ENCODE measurements at regions not wholly inside any gene's neighbourhood (a gene's known extent, or its start where the extent isn't known, plus 50 kb on each side); places are given as distances from the start of the nearest gene placed in this dataset.
"Not testable (repeated sequence)": the region's sequence is repeated elsewhere in the genome, so short reads cannot be mapped to it uniquely, and the experiment has no call there.

- no peak for DNase-seq
Measured at GRCh38 chr10:8128511-8128910, 74.0 kb downstream of the GATA3 start.

GRCh38 chr10:8129438-8129837, 75.0 kb downstream of the GATA3 start:
- DNase-seq, result no peak

- peak; percentile 60 for DNase-seq
Measured at GRCh38 chr10:8130973-8131911, 76.8 kb downstream of the GATA3 start.

DNA sequence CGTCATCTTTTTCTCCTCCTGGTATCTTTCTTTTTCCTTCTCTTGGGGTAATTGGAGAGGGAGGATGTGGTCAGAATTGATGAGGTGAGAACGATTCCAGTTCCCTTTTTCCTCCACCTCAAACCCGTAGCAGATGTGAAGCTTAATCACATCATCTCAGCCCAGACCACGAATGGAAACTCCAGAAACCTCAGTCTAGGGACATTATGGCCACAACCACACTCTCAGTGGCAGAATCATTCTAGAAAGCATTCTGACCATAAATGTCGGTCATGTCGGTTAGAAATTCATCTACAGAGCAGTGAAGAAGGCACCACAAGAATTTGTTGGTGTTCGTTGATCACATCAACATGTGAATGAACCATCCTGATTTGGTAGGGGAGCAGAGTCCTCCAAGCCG, 78.7 kb downstream of the GATA3 start:
- DNase-seq, result peak; percentile 72

GRCh38 chr10:8136736-8137135, 82.2 kb downstream of the GATA3 start:
- DNase-seq, result no peak

- peak; percentile 65 for DNase-seq
Measured at GRCh38 chr10:8137272-8137681, 82.8 kb downstream of the GATA3 start.

- DNase-seq, result peak; percentile 32
Measured at GRCh38 chr10:8137726-8138125, 83.2 kb downstream of the GATA3 start.

DNA sequence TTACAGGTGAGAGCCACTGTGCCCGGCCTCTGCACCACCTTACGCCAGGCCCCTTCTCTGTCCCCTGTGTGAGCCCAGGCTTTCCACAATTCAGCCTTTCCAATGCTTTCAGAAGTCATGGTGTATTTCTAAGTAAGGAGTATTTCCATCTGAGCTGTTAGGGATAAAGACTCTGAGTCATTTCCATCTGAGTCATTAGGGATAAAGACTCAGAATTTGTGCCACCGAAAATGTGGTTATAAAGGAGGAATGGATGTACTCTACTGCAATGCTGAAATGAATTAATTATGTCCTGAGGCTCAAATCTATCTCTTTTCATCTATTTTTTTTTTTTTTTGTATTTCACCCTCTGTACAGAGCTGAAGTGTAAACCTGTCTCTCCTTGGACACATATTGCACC, 84.0 kb downstream of the GATA3 start:
- DNase-seq, result no peak

GRCh38 chr10:8144496-8144895, 90.0 kb downstream of the GATA3 start:
- no peak for DNase-seq

- no peak for DNase-seq
Measured at GRCh38 chr10:8146650-8147049, 92.2 kb downstream of the GATA3 start.

DNA sequence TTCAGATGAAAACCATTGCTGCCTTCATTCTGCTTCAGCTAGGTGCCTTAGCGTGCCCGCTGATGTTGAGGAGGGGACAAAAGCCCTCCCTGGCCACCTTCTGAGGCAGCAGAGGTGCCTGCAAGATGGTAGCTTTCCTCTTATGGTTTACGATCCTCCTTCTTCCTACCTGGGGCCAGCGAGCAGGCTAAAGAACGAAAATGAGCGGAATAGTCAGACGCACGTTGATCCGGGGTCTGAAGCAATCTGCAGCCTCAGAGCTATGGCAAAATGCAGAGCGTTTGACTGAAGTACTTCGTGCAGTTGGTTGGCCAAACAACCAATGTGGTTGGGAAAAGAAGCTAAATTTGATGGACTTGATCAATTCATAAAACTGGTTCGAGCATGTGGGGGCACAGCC, 95.5 kb downstream of the GATA3 start:
- no peak for DNase-seq

DNA sequence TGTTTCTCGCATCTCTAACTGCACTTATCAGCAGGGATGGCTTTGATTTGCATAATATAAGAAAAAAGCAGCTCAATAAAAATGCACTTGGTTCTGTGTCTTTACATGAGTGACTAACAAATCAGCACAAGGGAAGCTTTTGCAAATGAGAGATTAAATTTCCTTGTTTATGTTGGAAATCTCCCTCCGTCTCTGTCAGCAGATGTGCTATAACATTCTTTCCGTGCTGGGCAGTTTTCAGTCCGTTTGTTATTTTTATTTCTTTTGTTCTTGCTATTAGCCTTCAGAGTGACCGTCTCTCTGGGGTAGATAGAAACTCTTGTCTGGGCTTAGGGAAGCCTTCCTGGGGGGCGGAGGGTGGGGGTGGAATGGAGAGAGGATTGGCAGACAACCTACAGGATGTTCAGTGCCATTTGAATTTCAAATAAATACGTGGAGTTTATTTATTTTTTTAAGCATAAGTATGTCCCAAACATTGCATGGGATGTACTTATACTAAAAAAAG, 96.0 kb downstream of the GATA3 start:
- DNase-seq, result no peak

- no peak for DNase-seq
Measured at GRCh38 chr10:8151086-8151485, 96.6 kb downstream of the GATA3 start.

GRCh38 chr10:8156918-8157317, 102.4 kb downstream of the GATA3 start:
- DNase-seq, result no peak

DNA sequence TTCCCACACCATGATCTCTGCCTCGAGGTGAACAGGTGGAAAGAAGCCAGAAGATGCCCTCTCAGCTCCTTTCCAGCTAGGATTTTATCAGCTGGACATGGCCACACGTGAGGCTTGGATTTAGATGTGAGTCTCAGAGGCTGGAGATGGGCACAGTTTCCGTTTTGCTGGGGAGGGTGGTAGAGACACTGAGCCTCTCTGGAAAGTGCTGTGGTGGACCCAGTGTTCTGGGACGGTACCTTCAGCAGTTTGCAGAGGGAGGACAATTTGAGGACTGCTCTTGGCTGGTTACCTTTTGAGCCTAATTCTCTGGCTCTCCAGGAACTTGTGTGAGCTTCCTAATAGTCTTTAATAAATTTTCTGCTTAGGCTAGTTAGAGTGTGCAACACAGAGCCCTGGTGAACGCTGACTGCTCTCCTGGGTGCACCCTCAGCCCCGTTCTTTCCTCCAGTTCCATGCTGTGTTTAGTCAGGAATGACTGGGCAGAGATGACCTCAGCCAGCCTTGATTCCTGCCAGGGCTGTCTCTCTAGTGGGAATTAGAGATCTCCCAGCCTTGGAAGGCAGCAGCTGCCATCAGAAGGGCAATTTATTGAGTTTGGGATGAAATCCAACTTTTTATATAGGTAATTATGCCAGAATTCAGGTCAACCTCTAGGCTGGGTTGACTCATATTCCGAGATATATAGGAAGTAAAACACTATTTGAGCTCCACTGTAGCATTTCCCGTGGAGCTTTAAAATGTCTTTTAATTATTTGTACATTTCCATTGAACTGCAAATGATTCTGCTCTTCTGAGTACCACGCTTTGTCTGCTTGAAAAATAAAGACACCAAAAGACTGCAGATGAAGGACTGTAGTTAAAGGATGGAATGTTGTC, 103.9 kb downstream of the GATA3 start:
- DNase-seq, result no peak

DNA sequence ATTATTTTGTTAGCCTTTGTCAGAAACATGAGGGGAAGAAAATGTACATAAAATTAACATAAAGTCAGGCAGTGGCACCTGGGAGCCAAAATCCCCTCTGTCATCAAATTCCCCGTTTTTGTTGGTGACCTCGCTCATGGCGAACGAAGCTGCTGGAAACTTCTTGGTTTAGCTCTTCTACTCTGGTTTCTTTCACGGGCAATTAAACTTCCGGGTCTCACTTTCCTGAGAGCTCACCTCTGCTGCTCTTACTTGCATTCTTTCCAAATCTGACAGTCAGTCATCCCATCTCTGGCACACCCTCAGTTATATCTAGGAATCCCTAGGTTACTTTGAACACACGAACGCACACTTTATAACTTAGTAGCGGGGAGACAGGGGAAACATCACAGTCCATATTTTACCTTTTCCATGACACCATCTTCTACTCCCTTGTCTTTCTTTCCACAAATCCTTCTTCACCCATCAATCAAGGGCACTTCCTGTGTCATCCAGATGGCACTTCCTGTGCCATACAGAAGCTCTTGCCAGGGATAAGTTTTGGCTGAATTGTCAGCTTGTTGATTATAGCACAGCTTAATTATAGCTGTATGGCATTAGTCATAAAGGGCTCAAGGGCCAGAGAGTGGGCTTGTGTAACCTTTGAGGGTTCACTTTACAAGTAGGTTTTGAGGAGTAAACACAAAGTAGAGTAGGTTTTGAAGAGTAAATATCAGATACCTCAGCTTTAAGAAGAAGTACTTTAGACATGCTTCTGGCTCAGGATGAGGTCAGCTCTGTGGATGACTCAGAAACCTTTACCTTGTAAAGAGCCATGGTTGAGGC, 105.1 kb downstream of the GATA3 start:
- no peak for DNase-seq

GRCh38 chr10:8163824-8164223, 109.3 kb downstream of the GATA3 start:
- no peak for DNase-seq

DNA sequence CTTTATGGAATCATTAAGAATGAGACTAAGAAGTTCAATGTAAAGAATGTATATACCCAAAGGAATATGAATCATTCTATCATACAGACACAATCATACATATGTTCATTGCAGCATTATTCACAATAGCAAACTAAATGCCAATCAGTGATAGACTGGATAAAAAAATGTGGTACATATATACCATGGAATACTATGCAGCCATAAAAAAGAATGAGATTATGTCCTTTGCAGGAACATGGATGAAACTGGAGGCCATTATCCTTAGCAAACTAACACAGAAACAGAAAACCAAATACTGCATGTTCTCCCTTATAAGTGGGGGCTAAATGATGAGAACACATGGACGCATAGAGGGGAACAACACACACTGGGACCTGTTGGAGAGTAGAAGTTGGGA, 110.2 kb downstream of the GATA3 start:
- DNase-seq, result not testable (repeated sequence)

DNA sequence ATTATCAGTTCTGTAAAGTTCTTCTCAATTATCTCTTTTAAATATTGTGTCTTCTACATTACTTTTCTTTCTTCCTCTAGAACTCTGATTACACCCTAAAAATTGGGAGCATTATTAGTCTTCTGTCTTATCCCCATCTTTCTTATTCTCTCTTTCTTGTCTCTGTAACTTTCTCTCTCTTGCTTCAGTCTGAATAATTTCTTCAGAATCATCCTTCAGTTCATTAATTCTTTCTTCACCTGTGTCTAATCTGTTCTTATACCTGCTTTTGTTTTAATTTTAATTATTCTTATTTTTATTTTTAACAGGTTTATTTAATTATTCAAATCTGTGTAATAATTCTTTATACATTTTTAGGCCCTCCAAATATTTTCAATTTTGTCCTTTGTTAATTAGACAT, 114.3 kb downstream of the GATA3 start:
- DNase-seq, result no peak

- no peak for DNase-seq
Measured at GRCh38 chr10:8171008-8171407, 116.5 kb downstream of the GATA3 start.

- no peak for DNase-seq
Measured at GRCh38 chr10:8172604-8173003, 118.1 kb downstream of the GATA3 start.

DNA sequence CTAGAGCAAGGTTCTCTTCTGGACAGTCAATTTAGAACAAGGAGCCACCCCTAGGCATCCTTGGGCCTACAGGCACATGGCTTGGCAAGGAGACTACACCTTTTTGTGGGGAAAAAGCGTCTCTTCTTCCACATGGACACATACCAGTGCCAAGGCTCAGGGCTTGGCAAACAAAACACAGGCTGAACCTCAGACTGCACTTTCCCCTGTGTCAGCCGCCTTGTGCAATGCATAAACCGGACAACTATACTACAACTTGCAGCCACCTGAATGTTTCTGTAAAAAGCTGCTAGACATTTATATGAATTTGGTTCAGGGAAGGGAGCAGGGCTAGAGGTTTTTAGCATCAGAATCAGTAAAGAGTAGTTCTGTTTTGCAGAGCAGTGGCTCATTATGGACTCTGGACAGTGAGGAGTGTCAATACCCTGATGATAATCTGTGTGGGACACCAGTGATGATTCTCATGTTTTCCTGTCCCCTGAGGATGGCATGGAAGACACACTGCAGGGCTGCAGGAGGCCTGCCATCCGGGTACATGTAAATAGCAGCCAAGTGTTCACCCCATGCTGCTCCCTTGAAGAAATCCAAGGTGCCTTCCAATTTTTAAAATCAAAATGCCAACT, 118.9 kb downstream of the GATA3 start:
- DNase-seq, result no peak
